ENCODE measurements at regions not wholly inside any gene's neighbourhood (a gene's known extent, or its start where the extent isn't known, plus 50 kb on each side); places are given as distances from the start of the nearest gene placed in this dataset.

DNA sequence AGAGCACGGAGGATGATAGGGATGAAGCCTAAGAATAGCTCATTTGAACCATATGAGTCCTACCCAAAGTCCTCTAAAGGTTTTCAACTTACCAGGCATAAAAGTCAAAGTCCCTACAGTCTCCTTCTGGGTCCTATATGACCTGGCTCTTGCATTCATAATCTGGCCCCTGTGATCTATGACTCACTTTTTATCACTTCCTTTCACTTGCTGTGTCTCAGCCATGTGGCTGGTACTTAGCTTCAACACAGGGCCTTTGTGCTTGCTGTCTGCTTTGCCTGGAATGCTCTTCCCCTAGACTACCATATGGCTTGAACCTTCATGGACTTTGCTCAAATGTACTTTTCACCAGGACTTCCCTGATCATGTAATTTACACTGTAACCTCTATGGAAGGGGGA lies 137.6 kb upstream of the TMTC1 start:
- TF ChIP-seq, protein P1, sequence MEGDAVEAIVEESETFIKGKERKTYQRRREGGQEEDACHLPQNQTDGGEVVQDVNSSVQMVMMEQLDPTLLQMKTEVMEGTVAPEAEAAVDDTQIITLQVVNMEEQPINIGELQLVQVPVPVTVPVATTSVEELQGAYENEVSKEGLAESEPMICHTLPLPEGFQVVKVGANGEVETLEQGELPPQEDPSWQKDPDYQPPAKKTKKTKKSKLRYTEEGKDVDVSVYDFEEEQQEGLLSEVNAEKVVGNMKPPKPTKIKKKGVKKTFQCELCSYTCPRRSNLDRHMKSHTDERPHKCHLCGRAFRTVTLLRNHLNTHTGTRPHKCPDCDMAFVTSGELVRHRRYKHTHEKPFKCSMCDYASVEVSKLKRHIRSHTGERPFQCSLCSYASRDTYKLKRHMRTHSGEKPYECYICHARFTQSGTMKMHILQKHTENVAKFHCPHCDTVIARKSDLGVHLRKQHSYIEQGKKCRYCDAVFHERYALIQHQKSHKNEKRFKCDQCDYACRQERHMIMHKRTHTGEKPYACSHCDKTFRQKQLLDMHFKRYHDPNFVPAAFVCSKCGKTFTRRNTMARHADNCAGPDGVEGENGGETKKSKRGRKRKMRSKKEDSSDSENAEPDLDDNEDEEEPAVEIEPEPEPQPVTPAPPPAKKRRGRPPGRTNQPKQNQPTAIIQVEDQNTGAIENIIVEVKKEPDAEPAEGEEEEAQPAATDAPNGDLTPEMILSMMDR (conservative IDR thresholded peaks at IDR 0.05; ENCODE audit: low read length): no peak
- TF ChIP-seq EZH2phosphoT487 (IDR thresholded peaks at IDR 0.05; ENCODE audit: borderline replicate concordance): no peak

Data from Loucy (cell line).